GM12891 (cell line): ENCODE measurements at regions not wholly inside any gene's neighbourhood (a gene's known extent, or its start where the extent isn't known, plus 50 kb on each side); places are given as distances from the start of the nearest gene placed in this dataset.

Experiments used
- POLR2A ChIP-seq: IDR thresholded peaks from 2 replicates; pipeline ENCODE4 v1.6.1; 2011; ENCODE audit warnings: low read depth, low read length, control low read depth
- POLR2AphosphoS5 ChIP-seq: IDR thresholded peaks from 2 replicates; pipeline ENCODE4 v1.6.1; 2011; ENCODE audit warnings: low read depth, low read length, control low read depth
- POU2F2 ChIP-seq: IDR thresholded peaks from 2 replicates; pipeline ENCODE4 v1.6.1; 2011; ENCODE audit warnings: low read depth, mild to moderate bottlenecking, control low read depth, low read length, moderate library complexity
- SPI1 ChIP-seq: IDR thresholded peaks from 2 replicates; pipeline ENCODE4 v1.6.1; 2011; ENCODE audit warnings: low read depth, low read length, control low read depth
- TAF1 ChIP-seq: IDR thresholded peaks from 2 replicates; pipeline ENCODE4 v1.6.1; 2011; ENCODE audit warnings: low read depth, low read length, control low read depth

DNA sequence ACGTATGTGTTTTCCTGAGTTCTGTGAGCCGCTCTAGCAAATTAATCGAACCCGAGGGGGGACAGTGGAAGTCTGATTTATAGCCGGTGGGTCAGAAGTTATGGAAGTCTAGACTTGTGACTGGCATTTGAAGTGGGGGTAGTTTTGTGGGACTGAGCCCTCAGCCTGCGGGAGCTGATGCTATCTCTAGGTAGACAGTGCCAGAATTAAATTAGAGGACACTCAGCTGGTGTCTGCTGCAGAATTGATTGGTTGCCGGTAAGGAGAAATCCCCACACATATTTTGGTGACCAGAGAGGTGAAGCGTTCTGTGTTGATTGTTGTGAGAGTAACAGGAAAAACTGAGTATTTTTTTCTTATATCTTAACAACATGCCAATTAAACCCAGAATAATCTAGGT lies 143.8 kb upstream of the ADCY1 start:
- TF ChIP-seq POLR2A, result no peak
- TF ChIP-seq SPI1, result no peak
- no peak for TF ChIP-seq POLR2AphosphoS5
- no peak for TF ChIP-seq TAF1
- TF ChIP-seq POU2F2, result no peak
